Hematopoietic multipotent progenitor cell treated with erythropoietin and hydrocortisone succinate and interleukin-3 and kit ligand, for 4 days (in vitro differentiated cells): ENCODE measurements at regions not wholly inside any gene's neighbourhood (a gene's known extent, or its start where the extent isn't known, plus 50 kb on each side); places are given as distances from the start of the nearest gene placed in this dataset.
"Not testable (repeated sequence)": the region's sequence is repeated elsewhere in the genome, so short reads cannot be mapped to it uniquely, and the experiment has no call there.

ENCODE experiments used
- DNase-seq: peaks from one replicate; pipeline ENCODE4 v3.0.0-alpha.2; 2015

GRCh38 chr1:208652296-208653160 is 408.3 kb upstream of the PLXNA2 start:
- DNase-seq: peak; percentile 74

- no peak for DNase-seq
Observed at GRCh38 chr1:208653426-208653825, 409.2 kb upstream of the PLXNA2 start.

DNA sequence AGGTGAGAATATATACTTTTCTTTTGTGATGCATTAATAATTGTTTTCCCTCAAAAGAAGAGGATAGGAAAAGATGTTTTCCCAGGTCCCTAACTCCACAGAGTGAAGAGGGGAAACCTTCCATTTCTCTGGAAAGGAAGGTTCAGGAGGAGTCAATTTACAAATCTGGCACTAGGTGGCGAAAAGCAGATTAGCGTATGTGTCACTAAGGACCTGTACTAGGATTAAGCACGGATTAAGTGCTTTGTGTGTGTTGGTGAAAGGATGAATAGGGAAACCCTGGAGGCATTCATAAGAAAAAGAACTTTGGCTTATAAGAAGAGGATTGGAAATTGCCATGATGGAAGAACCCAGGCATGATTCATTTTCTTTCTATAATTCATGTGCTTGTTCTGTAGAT is 410.1 kb upstream of the PLXNA2 start:
- DNase-seq: peak; percentile 44

- no peak for DNase-seq
Observed at GRCh38 chr1:208665936-208666335, 421.8 kb upstream of the PLXNA2 start.

- peak; percentile 18 for DNase-seq
Observed at GRCh38 chr1:208668991-208669390, 424.8 kb upstream of the PLXNA2 start.

GRCh38 chr1:208670778-208671177 is 426.6 kb upstream of the PLXNA2 start:
- no peak for DNase-seq

GRCh38 chr1:208681878-208682663 is 437.9 kb upstream of the PLXNA2 start:
- DNase-seq: no peak

- DNase-seq: peak; percentile 27
Observed at GRCh38 chr1:208682664-208683013, 438.5 kb upstream of the PLXNA2 start.

DNA sequence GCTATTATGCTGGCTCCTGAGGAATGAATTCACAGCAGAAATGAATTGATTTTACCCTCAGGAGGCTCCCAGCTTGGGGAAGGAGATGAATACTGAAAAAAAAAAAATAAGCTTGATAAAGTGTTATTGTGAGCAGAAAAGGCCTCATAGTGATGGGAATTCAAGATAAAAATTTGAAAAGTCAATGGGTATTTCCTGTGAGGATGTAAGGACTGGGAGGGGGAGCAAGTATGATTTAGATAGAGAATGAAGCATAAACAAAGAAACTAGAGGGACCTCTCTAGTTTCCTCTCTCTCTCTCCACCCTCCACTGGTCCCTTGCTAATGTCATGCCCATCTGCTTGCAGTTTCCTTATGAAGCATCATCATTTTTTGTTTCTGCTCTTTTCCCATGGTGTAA is 439.0 kb upstream of the PLXNA2 start:
- DNase-seq: no peak

GRCh38 chr1:208684192-208684591 is 440.0 kb upstream of the PLXNA2 start:
- no peak for DNase-seq

- no peak for DNase-seq
Observed at GRCh38 chr1:208686592-208686991, 442.4 kb upstream of the PLXNA2 start.

- DNase-seq: no peak
Observed at GRCh38 chr1:208688656-208689315, 444.6 kb upstream of the PLXNA2 start.

DNA sequence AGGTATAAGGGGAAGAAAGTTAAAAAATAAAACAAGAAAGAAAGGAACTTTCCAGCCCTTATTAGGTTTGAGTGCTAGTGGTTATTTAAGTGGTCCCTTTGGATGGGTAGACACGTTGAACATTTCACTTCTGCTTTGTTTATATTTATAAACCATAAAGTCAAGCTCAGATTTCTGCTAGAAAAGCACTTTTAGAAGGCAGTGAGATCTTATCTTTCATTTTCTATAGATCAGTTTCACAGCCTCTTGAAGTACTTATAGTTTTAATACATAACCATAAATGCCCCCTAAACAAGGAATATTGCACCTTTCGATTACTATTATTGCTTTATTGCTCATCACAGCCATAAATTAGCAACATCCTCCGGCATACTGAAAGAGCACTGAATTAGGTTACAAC is 446.8 kb upstream of the PLXNA2 start:
- DNase-seq: no peak

- DNase-seq: no peak
Observed at GRCh38 chr1:208709981-208710380, 465.8 kb upstream of the PLXNA2 start.

- DNase-seq: peak; percentile 50
Observed at GRCh38 chr1:208714323-208714722, 470.1 kb upstream of the PLXNA2 start.

DNA sequence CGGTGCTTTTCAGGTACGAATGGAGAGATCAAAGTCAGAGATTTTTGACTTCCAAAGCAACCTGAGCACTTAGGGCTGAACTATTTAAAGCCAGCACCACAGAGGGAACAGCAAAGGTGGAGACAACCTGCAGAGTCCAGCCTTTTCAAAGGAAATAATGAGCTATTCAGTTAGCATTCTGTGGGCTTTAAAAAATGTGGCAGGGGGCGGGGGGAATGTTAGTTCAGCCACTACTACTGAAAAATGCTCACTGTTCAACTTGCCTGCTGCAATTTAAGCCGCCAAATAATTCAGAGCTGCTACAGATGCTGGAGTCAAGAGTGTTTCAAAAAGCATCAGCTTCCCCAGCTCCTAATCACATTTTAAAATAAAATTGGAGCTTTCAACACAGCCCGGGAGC is 473.3 kb upstream of the PLXNA2 start:
- DNase-seq: no peak

DNA sequence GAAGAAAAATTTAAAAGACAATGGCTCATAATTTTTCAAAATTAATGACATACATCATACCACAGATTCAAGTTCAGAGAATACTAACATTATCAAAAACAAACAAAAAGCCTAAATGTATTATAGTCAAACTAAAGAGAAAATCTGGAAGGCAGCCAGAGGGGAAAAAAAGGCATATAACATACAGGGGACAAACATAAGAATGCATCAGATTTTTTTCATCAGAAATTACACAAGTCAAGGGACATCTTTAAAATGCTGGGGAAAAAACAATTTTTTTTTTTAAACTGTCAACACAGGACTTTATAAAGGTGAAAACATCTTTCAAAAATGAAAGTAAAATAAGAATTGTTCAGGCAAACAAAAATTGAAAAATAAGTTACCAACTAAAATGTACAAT is 478.4 kb upstream of the PLXNA2 start:
- DNase-seq: no peak

DNA sequence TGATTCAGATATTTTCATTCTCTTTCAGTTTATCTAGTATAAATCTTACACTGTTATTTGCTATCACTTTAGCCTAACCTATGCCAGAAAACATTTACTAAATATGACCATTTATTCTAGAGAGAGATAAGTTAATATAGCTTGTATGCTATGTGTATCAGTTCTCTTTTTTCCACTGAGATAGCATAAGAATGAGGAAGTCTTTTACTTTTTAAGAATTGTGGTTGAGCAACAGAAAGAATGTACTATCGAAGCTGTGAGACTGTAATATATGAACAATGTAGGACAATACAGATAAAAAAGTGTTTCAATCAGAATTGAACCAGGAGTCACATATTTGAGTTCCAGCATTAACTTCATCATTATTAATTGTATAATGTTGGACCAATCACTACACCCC is 479.9 kb upstream of the PLXNA2 start:
- DNase-seq: peak; percentile 59

DNA sequence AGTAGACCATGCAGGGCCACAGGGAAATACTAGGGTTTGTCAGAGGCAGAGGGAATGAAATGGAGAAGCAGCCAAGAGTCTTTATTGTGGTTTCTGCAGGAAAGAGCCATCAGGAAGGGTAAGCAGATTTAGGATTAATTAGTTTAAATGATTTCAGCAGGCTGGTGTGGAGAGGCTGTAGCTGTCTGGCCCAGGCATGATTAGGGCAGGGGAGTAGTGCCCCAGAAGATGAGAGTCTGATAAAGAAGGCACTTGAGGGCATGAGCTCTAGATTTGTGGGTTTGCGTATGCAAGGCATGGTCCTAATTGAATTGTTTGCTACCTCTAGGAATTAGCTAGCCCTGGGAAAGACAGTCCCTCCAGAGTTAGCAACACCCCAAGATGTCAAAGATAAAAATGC is 484.6 kb upstream of the PLXNA2 start:
- DNase-seq: no peak

DNA sequence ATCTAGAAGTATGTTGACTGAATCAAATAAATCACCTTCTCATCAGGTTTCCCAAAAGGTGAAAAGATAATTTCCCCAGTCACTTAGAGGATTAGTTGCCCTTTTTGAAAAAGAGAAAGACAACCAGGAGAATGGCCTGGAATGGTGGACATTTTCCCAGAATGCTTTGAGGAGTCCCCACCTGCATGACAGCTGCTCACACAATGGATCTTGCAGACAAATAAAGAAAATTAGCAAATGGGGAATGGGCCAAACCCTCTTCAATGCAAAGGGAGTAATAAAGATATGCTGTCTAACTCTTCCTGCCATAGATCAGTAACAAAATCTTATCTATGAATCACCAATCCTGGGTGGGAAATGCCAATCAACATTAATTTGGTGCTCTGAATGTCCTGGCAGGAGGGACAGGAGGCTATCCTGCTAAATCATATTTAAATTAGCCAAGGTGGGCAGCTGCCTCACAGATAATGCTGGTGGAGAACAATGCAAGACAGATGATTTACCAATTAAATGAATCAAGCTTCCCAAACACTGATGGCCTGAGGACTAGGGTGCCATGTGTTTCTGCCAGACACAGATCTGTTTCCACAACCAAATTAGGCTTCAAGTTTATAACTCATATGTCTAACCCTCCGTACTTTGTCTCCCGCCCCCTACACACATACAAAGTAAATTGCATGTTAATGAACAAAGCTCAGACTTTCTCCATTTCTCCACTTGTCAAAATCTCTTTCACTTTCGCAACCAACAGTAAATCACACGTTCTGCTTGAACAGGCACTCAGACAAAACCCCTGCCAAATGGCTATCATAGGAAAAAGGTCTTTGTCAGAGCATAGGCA is 488.0 kb upstream of the PLXNA2 start:
- peak; percentile 25 for DNase-seq

DNA sequence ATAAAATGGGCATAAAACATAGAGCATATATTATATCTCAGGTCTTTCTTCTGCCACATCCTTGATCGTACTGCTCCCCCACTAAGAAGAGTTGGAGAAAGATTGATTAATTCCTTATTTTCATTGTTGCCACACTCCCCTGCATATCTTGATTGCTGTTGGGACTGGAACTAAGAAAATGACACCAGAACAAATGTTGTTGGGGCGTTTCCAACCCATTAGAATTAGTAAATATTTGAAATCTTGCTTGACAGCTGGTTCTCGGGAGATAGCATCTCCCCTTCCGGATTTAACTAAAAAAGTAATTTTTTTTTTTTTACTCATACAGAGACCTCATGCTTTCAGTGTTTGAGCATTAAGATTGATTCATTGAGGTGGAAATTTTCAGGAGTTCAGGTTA is 493.0 kb upstream of the PLXNA2 start:
- DNase-seq: no peak

DNA sequence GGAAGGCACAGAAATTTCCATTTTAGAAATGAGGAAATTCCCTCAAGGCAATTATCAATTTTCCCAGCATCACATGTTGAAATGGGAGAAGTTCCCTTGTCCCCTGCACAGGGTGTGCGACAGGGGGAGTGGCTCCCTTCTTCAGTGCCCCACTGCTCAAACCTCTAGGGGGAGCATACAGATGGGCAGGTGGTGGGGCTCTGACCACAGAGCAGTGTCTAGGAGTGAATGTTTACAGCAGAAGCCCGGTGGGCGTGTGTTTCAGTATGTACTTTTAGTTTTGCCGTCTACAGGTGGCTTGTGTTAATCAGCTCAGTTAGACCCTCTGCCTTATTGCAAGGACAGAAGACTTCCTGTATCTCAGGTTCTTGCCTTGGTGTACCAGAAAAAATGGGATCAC is 493.7 kb upstream of the PLXNA2 start:
- no peak for DNase-seq

- DNase-seq: not testable (repeated sequence)
Observed at GRCh38 chr1:208739636-208740035, 495.5 kb upstream of the PLXNA2 start.
